ENCODE measurements at regions not wholly inside any gene's neighbourhood (a gene's known extent, or its start where the extent isn't known, plus 50 kb on each side); places are given as distances from the start of the nearest gene placed in this dataset.

DNA sequence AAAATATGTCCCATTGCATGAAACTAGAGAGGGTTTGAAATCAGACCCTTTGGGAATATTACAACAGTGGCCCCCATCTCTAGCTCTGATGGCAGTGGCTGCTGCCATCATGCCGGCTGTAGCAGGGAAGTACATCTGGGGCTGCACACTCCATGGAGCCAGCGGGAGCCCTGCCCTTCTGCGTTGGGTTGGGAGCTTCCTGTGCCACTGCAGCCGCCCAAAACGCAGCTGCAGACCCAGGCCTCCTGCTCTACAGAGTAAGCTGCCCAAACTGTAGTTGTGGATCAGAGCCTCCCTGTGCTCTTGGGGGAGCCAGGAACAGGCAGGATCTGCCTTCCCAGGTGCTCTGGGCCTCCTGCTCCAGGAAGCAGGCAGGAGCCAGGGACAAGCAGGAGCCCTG lies 450.0 kb downstream of the HS3ST3B1 start:
- Histone ChIP-seq H3K56ac (replicated peaks; ENCODE audit: insufficient read length, low read depth, low read length) (no peak overlapping the region), H3K23me2 (ENCODE audit: low read depth, low read length) (no peaks in the 10 kb centered on the region), H4K8ac (ENCODE audit: extremely low read depth, insufficient read depth, low read length) (no peak overlapping the region; the same call in 1 of the 2 replicates), H3K4me2 (ENCODE audit: insufficient read depth in 1 of 2, low read depth in 2 of 2, low read length in 2 of 2) (no peak overlapping the region), H2BK120ac (replicated peaks; ENCODE audit: low read depth, low read length) (no peak overlapping the region), H3K27ac (ENCODE audit: low read depth, low read length) (no peak overlapping the region), H4K20me1 (replicated peaks in 1 of 2; ENCODE audit: control insufficient read depth in 1 of 2, insufficient read depth in 2 of 2, low read length in 2 of 2) (no peaks in the 10 kb centered on the region), H3K79me1 (ENCODE audit: low read depth, low read length) (no peaks in the 10 kb centered on the region), H3K4ac (replicated peaks; ENCODE audit: insufficient read length, low read depth, low read length) (no peak overlapping the region), H2BK20ac (ENCODE audit: low read length) (no peak overlapping the region), H3K36me3 (ENCODE audit: control insufficient read depth in 2 of 4, insufficient read depth in 4 of 4, low read length in 3 of 4) (no peaks in the 10 kb centered on the region), H2BK12ac (ENCODE audit: low read depth, low read length) (no peak overlapping the region), H2BK5ac (ENCODE audit: low read depth, low read length) (no peak overlapping the region), H3K27me3 (replicated peaks in 1 of 4; ENCODE audit: control insufficient read depth in 3 of 4, extremely low read depth in 1 of 4, insufficient read depth in 3 of 4, low read length in 3 of 4) (no peaks in the 10 kb centered on the region), H3K23ac (ENCODE audit: insufficient read length) (no peak overlapping the region), H3K18ac (ENCODE audit: extremely low read depth, low read length) (no peak overlapping the region), H2AFZ (ENCODE audit: low read length) (no peak overlapping the region), H4K91ac (replicated peaks; ENCODE audit: insufficient read length, low read length) (no peak overlapping the region), H3K9me3 (ENCODE audit: insufficient read depth in 2 of 2, low read depth in 1 of 2, low read length in 1 of 2) (no peaks in the 10 kb centered on the region), H2AK5ac (ENCODE audit: low read depth, low read length) (no peak overlapping the region), H4K5ac (ENCODE audit: insufficient read length, low read depth, low read length) (no peak overlapping the region), H3K4me1 (replicated peaks in 1 of 4; ENCODE audit: control insufficient read depth in 3 of 4, insufficient read depth in 4 of 4, low read length in 3 of 4) (no peaks in the 10 kb centered on the region), H3K9ac (replicated peaks in 1 of 4; ENCODE audit: extremely low read depth in 1 of 4, low read depth in 3 of 4, low read length in 3 of 4) (no peak overlapping the region), H3K4me3 (ENCODE audit: extremely low read depth in 1 of 4, insufficient read depth in 2 of 4, low read depth in 3 of 4, low read length in 4 of 4) (no peak overlapping the region), H3K79me2 (ENCODE audit: control insufficient read depth in 1 of 2, insufficient read depth in 2 of 2, low read length in 2 of 2) (no peaks in the 10 kb centered on the region), H3K14ac (ENCODE audit: insufficient read length) (no peak overlapping the region), H2BK15ac (ENCODE audit: low read length) (no peak overlapping the region)
- POLR2A ChIA-PET (ENCODE audit: partially characterized antibody), result no interaction called here
- DNase-seq (ENCODE audit: low read depth in 1 of 2, low spot score in 2 of 2), result no peak
- CTCF ChIA-PET (ENCODE audit: partially characterized antibody), result interaction anchor here (1.0 kb wide), 1 partner anchor 14 kb away, joined by 3 read pairs; no protein-coding TSS in a partner anchor
- no peak for FAIRE-seq
- WGBS, 2 experiments (ENCODE audit: extremely low coverage in 1 of 2, insufficient coverage in 1 of 2, insufficient read length in 1 of 2, insufficient replicate concordance in 2 of 2, low coverage in 1 of 2, low lambda C conversion rate in 2 of 2, missing lambda C conversion rate in 1 of 2), result 84% methylated on average over 5 of the region's 5 CpGs; no CpG with 5 or more reads in 1 of the 2 experiments
- TF ChIP-seq EGR1 (IDR thresholded peaks at IDR 0.05; ENCODE audit: borderline replicate concordance, low read depth, low read length), result no peak
- TF ChIP-seq YY1 (IDR thresholded peaks at IDR 0.05; ENCODE audit: low read depth, low read length), result no peak
- TF ChIP-seq KDM4A (IDR thresholded peaks at IDR 0.05; ENCODE audit: low read depth, low read length, severe bottlenecking), result no peak

Measured in H1 (cell line).